ENCODE measurements at regions not wholly inside any gene's neighbourhood (a gene's known extent, or its start where the extent isn't known, plus 50 kb on each side); places are given as distances from the start of the nearest gene placed in this dataset.

GRCh38 chr4:133439830-133440229 is 290.7 kb downstream of the PCDH10 start:
- TF ChIP-seq CTCF (IDR thresholded peaks at IDR 0.05; ENCODE audit: extremely low read depth, missing control alignments) = no peak
- no peak for DNase-seq (ENCODE audit: low spot score)

GRCh38 chr4:133424605-133425004 is 275.5 kb downstream of the PCDH10 start:
- DNase-seq (ENCODE audit: low spot score) = no peak
- no peak for TF ChIP-seq CTCF (IDR thresholded peaks at IDR 0.05; ENCODE audit: extremely low read depth, missing control alignments)

GRCh38 chr4:133403913-133404312 is 254.8 kb downstream of the PCDH10 start:
- no peak for TF ChIP-seq CTCF (IDR thresholded peaks at IDR 0.05; ENCODE audit: extremely low read depth, missing control alignments)
- DNase-seq (ENCODE audit: low spot score) = no peak

- TF ChIP-seq CTCF (IDR thresholded peaks at IDR 0.05; ENCODE audit: extremely low read depth, missing control alignments) = no peak
- DNase-seq (ENCODE audit: low spot score) = no peak
Observed at GRCh38 chr4:133402616-133403015, 253.5 kb downstream of the PCDH10 start.

- DNase-seq (ENCODE audit: low spot score) = no peak
- no peak for TF ChIP-seq CTCF (IDR thresholded peaks at IDR 0.05; ENCODE audit: extremely low read depth, missing control alignments)
Observed at GRCh38 chr4:133394971-133395627, 246.0 kb downstream of the PCDH10 start.

- no peak for TF ChIP-seq CTCF (IDR thresholded peaks at IDR 0.05; ENCODE audit: extremely low read depth, missing control alignments)
- no peak for DNase-seq (ENCODE audit: low spot score)
Observed at GRCh38 chr4:133390198-133390855, 241.2 kb downstream of the PCDH10 start.

GRCh38 chr4:133389029-133389428 is 239.9 kb downstream of the PCDH10 start:
- DNase-seq (ENCODE audit: low spot score) = no peak
- TF ChIP-seq CTCF (IDR thresholded peaks at IDR 0.05; ENCODE audit: extremely low read depth, missing control alignments) = no peak

All from GM20000 (cell line).